ENCODE measurements at regions not wholly inside any gene's neighbourhood (a gene's known extent, or its start where the extent isn't known, plus 50 kb on each side); places are given as distances from the start of the nearest gene placed in this dataset.
"Not testable (repeated sequence)": the region's sequence is repeated elsewhere in the genome, so short reads cannot be mapped to it uniquely, and the experiment has no call there.

DNA sequence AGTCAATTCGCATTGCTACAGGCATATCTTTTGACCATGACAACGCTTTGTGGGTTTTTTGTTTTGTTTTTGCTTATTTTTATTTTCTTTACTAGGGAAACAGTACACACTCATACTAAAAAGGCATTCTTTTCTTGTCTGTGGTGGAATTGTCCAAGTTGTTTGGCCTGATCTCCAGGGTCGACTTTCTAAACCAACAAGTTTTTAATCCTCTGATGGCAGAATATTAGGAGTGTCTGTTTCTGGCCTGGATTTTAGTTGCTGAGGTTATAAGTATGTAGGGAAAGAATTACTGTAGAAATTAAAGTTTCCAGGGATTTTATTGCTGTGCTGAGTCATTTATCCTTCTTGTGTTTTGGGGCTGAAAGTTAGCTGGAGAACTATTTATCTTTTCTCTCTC is 218.5 kb downstream of the TAF11L14 start:
- TF ChIP-seq, protein P1, sequence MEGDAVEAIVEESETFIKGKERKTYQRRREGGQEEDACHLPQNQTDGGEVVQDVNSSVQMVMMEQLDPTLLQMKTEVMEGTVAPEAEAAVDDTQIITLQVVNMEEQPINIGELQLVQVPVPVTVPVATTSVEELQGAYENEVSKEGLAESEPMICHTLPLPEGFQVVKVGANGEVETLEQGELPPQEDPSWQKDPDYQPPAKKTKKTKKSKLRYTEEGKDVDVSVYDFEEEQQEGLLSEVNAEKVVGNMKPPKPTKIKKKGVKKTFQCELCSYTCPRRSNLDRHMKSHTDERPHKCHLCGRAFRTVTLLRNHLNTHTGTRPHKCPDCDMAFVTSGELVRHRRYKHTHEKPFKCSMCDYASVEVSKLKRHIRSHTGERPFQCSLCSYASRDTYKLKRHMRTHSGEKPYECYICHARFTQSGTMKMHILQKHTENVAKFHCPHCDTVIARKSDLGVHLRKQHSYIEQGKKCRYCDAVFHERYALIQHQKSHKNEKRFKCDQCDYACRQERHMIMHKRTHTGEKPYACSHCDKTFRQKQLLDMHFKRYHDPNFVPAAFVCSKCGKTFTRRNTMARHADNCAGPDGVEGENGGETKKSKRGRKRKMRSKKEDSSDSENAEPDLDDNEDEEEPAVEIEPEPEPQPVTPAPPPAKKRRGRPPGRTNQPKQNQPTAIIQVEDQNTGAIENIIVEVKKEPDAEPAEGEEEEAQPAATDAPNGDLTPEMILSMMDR (conservative IDR thresholded peaks at IDR 0.05; ENCODE audit: low read length) = no peak
- no peak overlapping the region for H3K4me3 ChIP-seq (ENCODE audit: low read length)
- no peak for DNase-seq (ENCODE audit: low read depth)

DNA sequence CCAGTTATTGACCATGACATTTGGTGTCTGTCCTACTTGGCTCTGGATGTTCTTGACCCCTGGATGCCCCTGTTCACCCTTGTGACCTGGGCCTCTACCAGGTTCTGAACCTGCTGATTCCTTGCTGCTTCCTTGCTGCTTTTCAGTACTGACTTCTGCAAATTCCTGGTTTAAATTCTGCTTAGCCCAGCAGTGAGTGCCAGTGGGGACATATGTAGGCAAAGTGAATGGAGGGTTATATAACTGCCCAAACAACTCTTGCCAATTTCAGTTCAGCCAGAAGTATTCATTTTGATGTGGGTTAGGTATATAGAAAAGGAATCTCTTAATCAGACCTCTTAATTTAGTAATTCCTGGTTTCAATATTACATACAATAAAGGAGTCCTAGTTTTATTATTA is 220.6 kb downstream of the TAF11L14 start:
- TF ChIP-seq, protein P1 (conservative IDR thresholded peaks at IDR 0.05; ENCODE audit: low read length) = no peak
- DNase-seq (ENCODE audit: low read depth) = no peak
- H3K4me3 ChIP-seq (ENCODE audit: low read length) = no peak overlapping the region

- DNase-seq (ENCODE audit: low read depth) = no peak
- TF ChIP-seq, protein P1 (conservative IDR thresholded peaks at IDR 0.05; ENCODE audit: low read length) = no peak
Observed at GRCh38 chr5:17860660-17861315, 226.5 kb downstream of the TAF11L14 start.

GRCh38 chr5:17864903-17865302 is 230.6 kb downstream of the TAF11L14 start:
- not testable (repeated sequence) for DNase-seq (ENCODE audit: low read depth); H3K4me3 ChIP-seq (ENCODE audit: low read length)

More at GRCh38 chr5:17860660-17861315, 226.5 kb downstream of the TAF11L14 start:
- no peak overlapping the region for H3K4me3 ChIP-seq (ENCODE audit: low read length)

- not testable (repeated sequence) for DNase-seq (ENCODE audit: low read depth)
Observed at GRCh38 chr5:17865966-17866365, 231.7 kb downstream of the TAF11L14 start.

DNA sequence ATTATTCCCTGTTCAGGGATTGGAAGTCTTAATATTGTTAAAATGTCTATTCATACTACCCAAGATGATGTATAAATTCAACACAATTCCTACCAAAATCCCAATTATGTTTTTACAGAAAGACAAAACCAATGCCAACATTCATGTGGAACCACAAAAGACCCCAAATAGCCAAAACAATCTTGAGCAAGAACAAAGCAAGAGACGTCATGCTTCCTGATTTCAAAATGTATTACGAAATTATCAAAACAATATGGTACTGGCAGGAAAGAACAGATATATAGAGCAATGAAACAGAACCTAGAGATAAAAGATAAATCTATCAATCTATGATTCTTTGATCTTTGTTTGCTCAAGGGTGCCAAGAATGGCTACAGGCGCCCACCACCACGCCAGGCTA is 237.9 kb downstream of the TAF11L14 start:
- TF ChIP-seq, protein P1 (conservative IDR thresholded peaks at IDR 0.05; ENCODE audit: low read length) = no peak
- no peak for DNase-seq (ENCODE audit: low read depth)
- no peak overlapping the region for H3K4me3 ChIP-seq (ENCODE audit: low read length)

More at GRCh38 chr5:17865966-17866365, 231.7 kb downstream of the TAF11L14 start:
- H3K4me3 ChIP-seq (ENCODE audit: low read length) = not testable (repeated sequence)

GRCh38 chr5:17878541-17878940 is 244.3 kb downstream of the TAF11L14 start:
- no peak overlapping the region for H3K4me3 ChIP-seq (ENCODE audit: low read length)
- TF ChIP-seq, protein P1 (conservative IDR thresholded peaks at IDR 0.05; ENCODE audit: low read length) = no peak
- DNase-seq (ENCODE audit: low read depth) = no peak

- DNase-seq (ENCODE audit: low read depth) = no peak
- H3K4me3 ChIP-seq (ENCODE audit: low read length) = no peak overlapping the region
- TF ChIP-seq, protein P1 (conservative IDR thresholded peaks at IDR 0.05; ENCODE audit: low read length) = no peak
Observed at GRCh38 chr5:17879276-17879675, 245.0 kb downstream of the TAF11L14 start.

All from AG10803 (cell line).